Urinary bladder (tissue), 3 donors: ENCODE measurements at regions not wholly inside any gene's neighbourhood (a gene's known extent, or its start where the extent isn't known, plus 50 kb on each side); places are given as distances from the start of the nearest gene placed in this dataset.
A peak's percentile ranks its signal among the peaks of the same experiment; 100 is the strongest.

Experiments
- DNase-seq: peaks from one replicate; pipeline ENCODE4 v3.0.0-alpha.2; 2015; ENCODE audit errors: extremely low spot score
- H3K27ac ChIP-seq: one replicate; pipeline ENCODE4 v1.5.1; 2013; ENCODE audit warnings: low read depth, mild to moderate bottlenecking, moderate library complexity
- H3K36me3 ChIP-seq: one replicate; pipeline ENCODE4 v1.6.1; 2013; ENCODE audit warnings: mild to moderate bottlenecking, moderate library complexity; ENCODE audit not compliant: insufficient read depth
- H3K4me1 ChIP-seq: one replicate; pipeline ENCODE4 v1.6.1; 2013; ENCODE audit warnings: mild to moderate bottlenecking, moderate library complexity; ENCODE audit not compliant: insufficient read depth
- H3K4me3 ChIP-seq: one replicate; pipeline ENCODE4 v1.5.1; 2013; ENCODE audit warnings: low read depth, low read length
- WGBS: extraction: QIAGEN DNeasy Blood & Tissue Kit; methylation state at CpG from one replicate; pipeline ENCODE4 v1.1.7; 2013; 5-methylcytosine and 5-hydroxymethylcytosine counted together
- donor health status: healthy with polysubstance abuse.
- donor health status: healthy.

GRCh38 chr4:38189445-38189844 lies 229.2 kb downstream of the PTTG2 start:
- Histone ChIP-seq H3K4me1 (no peaks in the 10 kb centered on the region), H3K4me3 (no peak overlapping the region), H3K36me3 (no peaks in the 10 kb centered on the region), H3K27ac (no peak overlapping the region)
- WGBS = 44% methylated on average over 3 of the region's 3 CpGs
- DNase-seq = no peak

- no peak overlapping the region for H3K4me3 ChIP-seq
- H3K36me3 ChIP-seq = no peaks in the 10 kb centered on the region
- DNase-seq = no peak
- H3K4me1 ChIP-seq = no peaks in the 10 kb centered on the region
- 19% methylated on average over 4 of the region's 4 CpGs for WGBS
- H3K27ac ChIP-seq = no peak overlapping the region
Observed at GRCh38 chr4:38190717-38191178, 230.6 kb downstream of the PTTG2 start.

DNA sequence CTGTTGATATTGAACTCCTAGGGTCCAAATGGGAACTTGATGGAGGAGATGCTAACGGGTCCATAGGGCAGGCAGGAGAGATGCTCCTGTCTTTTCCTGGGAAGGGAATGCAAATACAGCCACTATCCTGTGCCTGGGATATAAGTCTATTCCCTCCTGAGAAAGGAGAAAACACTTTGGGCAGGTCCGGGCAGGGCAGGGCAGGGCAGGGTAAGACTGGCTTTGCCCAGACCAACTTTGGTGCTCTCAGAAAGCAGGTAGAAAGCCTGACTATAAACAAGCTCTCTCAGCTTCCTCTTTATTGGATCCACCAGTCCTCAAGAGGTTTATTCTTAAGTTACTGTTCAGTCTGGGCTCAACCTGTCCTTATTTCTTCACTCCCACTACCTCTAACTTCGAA lies 232.3 kb downstream of the PTTG2 start:
- 95% methylated on average over 3 of the region's 3 CpGs for WGBS
- Histone ChIP-seq H3K27ac (no peak overlapping the region), H3K4me1 (no peaks in the 10 kb centered on the region), H3K4me3 (no peak overlapping the region), H3K36me3 (no peaks in the 10 kb centered on the region)
- DNase-seq = no peak

- WGBS = 70% methylated on average over 2 of the region's 2 CpGs
- Histone ChIP-seq H3K4me1 (no peaks in the 10 kb centered on the region), H3K27ac (no peak overlapping the region), H3K4me3 (no peak overlapping the region), H3K36me3 (no peaks in the 10 kb centered on the region)
- DNase-seq = no peak
Observed at GRCh38 chr4:38193236-38193863, 233.2 kb downstream of the PTTG2 start.

DNA sequence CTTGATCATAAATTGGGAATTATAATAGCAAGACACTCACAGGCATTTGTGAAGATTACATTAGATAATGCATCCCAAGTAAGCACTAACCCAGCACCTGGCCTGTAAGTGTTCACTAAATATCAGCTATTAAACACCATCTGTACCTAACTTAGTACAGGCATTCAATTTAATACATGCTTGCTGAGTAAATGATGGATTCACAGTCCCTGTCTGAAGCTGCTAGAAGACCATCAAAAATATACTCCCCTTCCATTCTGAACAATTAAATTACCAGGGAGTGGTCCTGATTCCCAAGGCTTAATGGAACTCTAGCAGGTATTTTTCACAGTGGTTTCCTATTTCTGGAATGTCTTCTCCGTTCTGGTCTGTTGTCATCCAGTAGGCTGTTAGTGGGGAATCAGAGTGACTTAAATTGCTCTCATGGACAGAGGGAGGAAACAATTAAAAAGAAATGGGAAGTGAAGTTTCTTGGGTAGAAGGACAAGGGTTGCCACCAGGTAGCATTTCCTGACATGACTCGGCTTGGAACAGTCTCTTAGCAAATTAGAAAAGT lies 233.9 kb downstream of the PTTG2 start:
- DNase-seq = no peak
- Histone ChIP-seq H3K4me1 (no peaks in the 10 kb centered on the region), H3K36me3 (no peaks in the 10 kb centered on the region), H3K27ac (peak overlapping the region; percentile 15), H3K4me3 (no peak overlapping the region)
- WGBS = 76% methylated on average over 2 of the region's 2 CpGs

DNA sequence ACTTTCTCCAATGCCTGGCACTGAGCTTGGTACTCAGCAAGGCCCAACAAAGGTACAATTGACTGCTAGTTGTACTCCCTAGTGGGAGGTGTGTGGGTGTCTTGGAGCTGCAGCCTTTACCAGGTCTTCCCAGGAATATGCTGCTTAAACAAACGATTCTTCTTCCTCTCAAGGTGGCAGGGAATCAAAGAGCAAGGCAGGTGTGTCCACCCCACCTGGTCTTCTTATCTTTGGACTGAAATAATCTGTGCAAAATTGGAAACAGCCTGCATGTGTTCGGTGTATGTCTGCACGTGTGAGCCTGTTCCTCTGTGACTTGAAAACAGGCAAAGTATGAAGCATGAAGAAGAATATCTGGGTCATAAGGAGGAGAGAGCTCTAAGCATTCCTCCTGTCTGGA lies 235.3 kb downstream of the PTTG2 start:
- H3K27ac ChIP-seq = no peak overlapping the region
- no peaks in the 10 kb centered on the region for H3K36me3 ChIP-seq
- WGBS = 75% methylated on average over 3 of the region's 3 CpGs
- DNase-seq = no peak
- H3K4me3 ChIP-seq = no peak overlapping the region
- no peaks in the 10 kb centered on the region for H3K4me1 ChIP-seq

DNA sequence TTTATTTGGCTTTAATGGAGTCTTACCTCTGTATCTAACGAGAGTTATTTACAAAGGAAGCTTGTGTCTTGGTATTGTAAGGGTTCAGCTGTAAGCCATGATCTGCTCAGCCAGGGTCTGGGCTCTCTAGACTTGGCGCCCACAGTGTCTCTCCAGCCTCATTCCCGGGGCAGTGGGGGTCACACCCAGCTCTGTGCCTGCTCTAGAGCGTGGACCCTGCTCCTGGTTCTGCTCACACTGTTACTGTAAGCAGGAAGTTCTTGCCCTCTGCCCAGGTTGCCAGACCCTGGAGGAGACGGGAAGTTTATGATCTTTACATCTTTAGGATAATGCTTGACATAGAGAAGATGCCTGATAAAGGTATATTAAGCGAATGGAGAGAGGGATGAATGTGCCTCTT lies 235.7 kb downstream of the PTTG2 start:
- no peak for DNase-seq
- Histone ChIP-seq H3K36me3 (no peaks in the 10 kb centered on the region), H3K27ac (no peak overlapping the region), H3K4me1 (no peaks in the 10 kb centered on the region), H3K4me3 (no peak overlapping the region)
- 88% methylated on average over 6 of the region's 6 CpGs for WGBS

DNA sequence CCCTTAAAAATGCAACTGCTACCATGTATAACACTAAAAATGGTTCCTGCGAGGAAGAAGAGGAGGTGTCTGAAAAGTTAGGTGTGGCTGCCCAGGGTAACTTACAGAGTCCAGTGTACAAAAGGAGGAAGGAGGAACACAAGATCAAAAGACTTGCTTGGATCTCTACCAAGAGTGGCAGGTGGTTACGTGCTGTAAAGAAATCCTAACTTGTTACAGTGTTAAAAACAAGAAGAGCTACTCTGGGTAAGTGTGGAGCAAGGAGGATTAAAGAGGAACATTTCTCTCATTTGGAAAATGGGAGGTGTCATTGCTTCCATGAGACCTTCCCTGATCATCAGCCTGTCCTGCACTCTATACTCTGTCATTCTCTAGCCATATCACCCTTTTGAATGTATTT lies 242.0 kb downstream of the PTTG2 start:
- WGBS = 49% methylated on average over 2 of the region's 2 CpGs

GRCh38 chr4:38203609-38204008 lies 243.4 kb downstream of the PTTG2 start:
- 98% methylated on average over 3 of the region's 3 CpGs for WGBS
- no peaks in the 10 kb centered on the region for H3K4me1 ChIP-seq
- no peak for DNase-seq
- H3K36me3 ChIP-seq = no peaks in the 10 kb centered on the region
- H3K27ac ChIP-seq = no peak overlapping the region
- no peak overlapping the region for H3K4me3 ChIP-seq

More for the DNA sequence above, 242.0 kb downstream of the PTTG2 start:
- no peak for DNase-seq
- no peak overlapping the region for H3K4me3 ChIP-seq
- no peak overlapping the region for H3K27ac ChIP-seq
- no peaks in the 10 kb centered on the region for H3K4me1 ChIP-seq
- H3K36me3 ChIP-seq = no peaks in the 10 kb centered on the region

DNA sequence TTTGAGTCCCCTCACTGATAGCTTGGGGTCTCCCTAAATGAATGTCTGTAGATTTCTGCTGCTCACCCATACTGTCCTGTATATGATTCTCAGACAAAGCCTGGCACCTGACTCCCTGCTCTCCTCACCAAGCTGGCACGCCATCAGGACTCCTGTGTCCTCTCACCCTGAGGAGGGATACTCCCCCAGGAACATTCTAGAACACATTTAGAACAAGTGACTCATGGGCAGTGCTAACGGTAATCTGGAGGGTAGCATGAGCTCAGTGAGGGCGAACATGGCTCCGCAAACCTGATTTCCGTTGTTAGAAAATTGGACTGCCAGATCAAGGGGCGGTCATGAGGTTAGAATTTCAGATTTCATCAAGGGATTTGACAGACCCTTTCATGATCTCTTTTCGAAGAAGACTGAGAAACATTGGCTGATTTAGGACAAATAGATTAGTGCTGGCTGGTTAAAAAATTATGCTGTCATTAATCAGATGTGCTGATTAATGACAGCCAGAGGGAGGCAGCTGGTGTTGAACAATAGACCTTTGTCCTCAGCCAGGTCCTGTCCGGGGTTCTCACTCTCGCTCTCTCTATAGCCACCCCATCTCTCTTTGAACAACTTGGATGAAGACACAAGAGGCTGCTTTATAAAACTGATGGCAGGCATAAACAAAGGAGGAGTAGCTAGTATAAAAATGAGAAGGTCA lies 244.3 kb downstream of the PTTG2 start:
- H3K4me3 ChIP-seq = no peak overlapping the region
- H3K4me1 ChIP-seq = no peaks in the 10 kb centered on the region
- no peak overlapping the region for H3K27ac ChIP-seq
- DNase-seq = no peak
- H3K36me3 ChIP-seq = no peaks in the 10 kb centered on the region
- 94% methylated on average over 9 of the region's 9 CpGs for WGBS

GRCh38 chr4:38205261-38205660 lies 245.1 kb downstream of the PTTG2 start:
- 94% methylated on average over 3 of the region's 3 CpGs for WGBS
- no peak overlapping the region for H3K27ac ChIP-seq

GRCh38 chr4:38207110-38207457 lies 246.9 kb downstream of the PTTG2 start:
- Histone ChIP-seq H3K27ac (no peak overlapping the region), H3K4me3 (no peak overlapping the region), H3K4me1 (no peaks in the 10 kb centered on the region), H3K36me3 (no peaks in the 10 kb centered on the region)
- 95% methylated on average over 2 of the region's 2 CpGs for whole genome bisulfite sequencing
- no peak for DNase-seq

More at GRCh38 chr4:38205261-38205660, 245.1 kb downstream of the PTTG2 start:
- Histone ChIP-seq H3K4me3 (no peak overlapping the region), H3K4me1 (no peaks in the 10 kb centered on the region), H3K36me3 (no peaks in the 10 kb centered on the region)
- no peak for DNase-seq

DNA sequence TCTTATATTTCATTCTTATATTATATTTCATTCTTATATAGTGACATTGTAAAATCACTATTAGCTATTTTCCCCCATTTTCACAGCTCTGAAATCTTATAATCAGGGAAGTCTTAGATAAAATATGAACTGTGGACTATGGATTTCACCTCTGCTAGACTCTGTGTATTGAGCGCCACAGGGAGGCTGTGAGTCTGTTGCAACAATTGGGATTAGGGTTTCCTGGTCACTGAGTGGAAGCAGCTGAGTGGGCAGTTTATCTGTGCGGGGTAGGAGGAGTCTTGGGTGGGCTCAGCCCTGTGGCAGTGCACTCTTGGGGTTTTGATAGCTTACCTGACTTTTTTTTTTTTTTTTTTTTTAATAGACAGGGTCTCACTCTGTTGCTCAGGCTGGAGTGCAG lies 249.5 kb downstream of the PTTG2 start:
- H3K36me3 ChIP-seq = no peaks in the 10 kb centered on the region
- H3K27ac ChIP-seq = no peak overlapping the region
- no peak for DNase-seq
- no peaks in the 10 kb centered on the region for H3K4me1 ChIP-seq
- H3K4me3 ChIP-seq = no peak overlapping the region
- WGBS = 93% methylated on average over 2 of the region's 2 CpGs

DNA sequence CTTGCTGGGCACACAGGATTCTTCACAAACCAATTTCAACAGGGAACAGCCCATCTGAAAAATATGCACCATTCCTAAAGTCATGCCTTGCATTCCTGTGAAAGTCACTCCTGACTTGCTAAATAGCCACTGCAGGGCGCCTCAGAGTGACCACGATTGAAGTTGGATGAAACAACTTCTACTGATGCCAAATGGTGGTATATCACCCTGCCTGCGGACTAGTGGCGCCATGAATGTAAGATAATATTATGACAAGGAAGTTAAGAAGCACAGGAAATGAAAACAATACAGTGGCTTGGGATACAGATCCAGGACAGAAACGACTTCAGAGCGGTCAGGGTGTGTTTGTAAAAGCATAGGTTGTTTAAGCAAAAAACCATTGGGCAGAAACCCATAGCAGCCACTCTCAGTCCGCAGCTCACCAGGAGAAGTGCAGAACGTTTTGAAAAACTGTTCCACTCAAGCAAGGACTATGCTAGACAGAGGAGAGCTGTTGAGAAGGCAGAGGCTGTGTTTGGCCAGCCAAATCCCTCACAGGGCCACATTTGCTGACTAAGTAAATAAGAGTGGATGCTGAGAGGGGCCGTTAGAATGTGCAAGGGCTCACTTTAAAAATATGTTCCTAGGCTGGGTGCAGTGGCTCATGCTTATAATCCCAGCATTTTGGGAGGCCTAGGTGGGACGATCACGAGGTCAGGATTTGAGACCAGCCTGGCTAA lies 250.4 kb downstream of the PTTG2 start:
- 50% methylated on average over 11 of the region's 11 CpGs for WGBS
- Histone ChIP-seq H3K4me1 (no peaks in the 10 kb centered on the region), H3K4me3 (no peak overlapping the region), H3K36me3 (no peaks in the 10 kb centered on the region), H3K27ac (no peak overlapping the region)
- no peak for DNase-seq
